ENCODE measurements at regions not wholly inside any gene's neighbourhood (a gene's known extent, or its start where the extent isn't known, plus 50 kb on each side); places are given as distances from the start of the nearest gene placed in this dataset.
"Not testable (repeated sequence)": the region's sequence is repeated elsewhere in the genome, so short reads cannot be mapped to it uniquely, and the experiment has no call there.

- DNase-seq (ENCODE audit: low spot score) = no peak
Measured at GRCh38 chr3:88000853-88001252, 58.0 kb downstream of the CGGBP1 start.

GRCh38 chr3:87997966-87998365, 60.8 kb downstream of the CGGBP1 start:
- DNase-seq (ENCODE audit: low spot score) = no peak

- DNase-seq (ENCODE audit: low spot score) = no peak
Measured at GRCh38 chr3:87997298-87997697, 61.5 kb downstream of the CGGBP1 start.

GRCh38 chr3:87996882-87997281, 61.9 kb downstream of the CGGBP1 start:
- DNase-seq (ENCODE audit: low spot score) = no peak

- DNase-seq (ENCODE audit: low spot score) = no peak
Measured at GRCh38 chr3:87993566-87993965, 65.2 kb downstream of the CGGBP1 start.

- no peak for DNase-seq (ENCODE audit: low spot score)
Measured at GRCh38 chr3:87987952-87988351, 70.9 kb downstream of the CGGBP1 start.

- no peak for DNase-seq (ENCODE audit: low spot score)
Measured at GRCh38 chr3:87982421-87982820, 76.4 kb downstream of the CGGBP1 start.

GRCh38 chr3:87979527-87979926, 79.3 kb downstream of the CGGBP1 start:
- no peak for DNase-seq (ENCODE audit: low spot score)

- DNase-seq (ENCODE audit: low spot score) = no peak
Measured at GRCh38 chr3:87977765-87978164, 81.0 kb downstream of the CGGBP1 start.

- no peak for DNase-seq (ENCODE audit: low spot score)
Measured at GRCh38 chr3:87975716-87976115, 83.1 kb downstream of the CGGBP1 start.

GRCh38 chr3:87973906-87974305, 84.9 kb downstream of the CGGBP1 start:
- no peak for DNase-seq (ENCODE audit: low spot score)

- no peak for DNase-seq (ENCODE audit: low spot score)
Measured at GRCh38 chr3:87969620-87970019, 89.2 kb downstream of the CGGBP1 start.

GRCh38 chr3:87968668-87969067, 90.1 kb downstream of the CGGBP1 start:
- DNase-seq (ENCODE audit: low spot score) = no peak

GRCh38 chr3:87958289-87958688, 100.5 kb downstream of the CGGBP1 start:
- no peak for DNase-seq (ENCODE audit: low spot score)

- DNase-seq (ENCODE audit: low spot score) = no peak
Measured at GRCh38 chr3:87957575-87957974, 101.2 kb downstream of the CGGBP1 start.

- no peak for DNase-seq (ENCODE audit: low spot score)
Measured at GRCh38 chr3:87949879-87950208, 109.0 kb downstream of the CGGBP1 start.

- DNase-seq (ENCODE audit: low spot score) = no peak
Measured at GRCh38 chr3:87949189-87949878, 109.5 kb downstream of the CGGBP1 start.

GRCh38 chr3:87946007-87946406, 112.8 kb downstream of the CGGBP1 start:
- not testable (repeated sequence) for DNase-seq (ENCODE audit: low spot score)

GRCh38 chr3:87942256-87942655, 116.5 kb downstream of the CGGBP1 start:
- DNase-seq (ENCODE audit: low spot score) = not testable (repeated sequence)

- no peak for DNase-seq (ENCODE audit: low spot score)
Measured at GRCh38 chr3:87924485-87924884, 134.3 kb downstream of the CGGBP1 start.

GRCh38 chr3:87920549-87920948, 138.3 kb downstream of the CGGBP1 start:
- no peak for DNase-seq (ENCODE audit: low spot score)

GRCh38 chr3:87901141-87901540, 157.7 kb downstream of the CGGBP1 start:
- DNase-seq (ENCODE audit: low spot score) = no peak

GRCh38 chr3:87900061-87900460, 158.7 kb downstream of the CGGBP1 start:
- DNase-seq (ENCODE audit: low spot score) = no peak

- no peak for DNase-seq (ENCODE audit: low spot score)
Measured at GRCh38 chr3:87898971-87899370, 159.8 kb downstream of the CGGBP1 start.

- DNase-seq (ENCODE audit: low spot score) = no peak
Measured at GRCh38 chr3:87895983-87896382, 162.8 kb downstream of the CGGBP1 start.

Data from hepatic stellate cell (primary cell).